ENCODE measurements at regions not wholly inside any gene's neighbourhood (a gene's known extent, or its start where the extent isn't known, plus 50 kb on each side); places are given as distances from the start of the nearest gene placed in this dataset.
"Not testable (repeated sequence)": the region's sequence is repeated elsewhere in the genome, so short reads cannot be mapped to it uniquely, and the experiment has no call there.

GRCh38 chr6:86609549-86610388 is 327.6 kb upstream of the HTR1E start:
- no peak for DNase-seq

- DNase-seq = not testable (repeated sequence)
These were observed 334.0 kb upstream of the HTR1E start for GRCh38 chr6:86603364-86603763.

- not testable (repeated sequence) for DNase-seq
These were observed 335.2 kb upstream of the HTR1E start for GRCh38 chr6:86602093-86602492.

- not testable (repeated sequence) for DNase-seq
These were observed 338.4 kb upstream of the HTR1E start for GRCh38 chr6:86598969-86599368.

GRCh38 chr6:86595641-86596040 is 341.7 kb upstream of the HTR1E start:
- DNase-seq = peak; percentile 3 to 5

- DNase-seq = no peak
These were observed 351.1 kb upstream of the HTR1E start for GRCh38 chr6:86586195-86586594.

- no peak for DNase-seq
These were observed 355.5 kb upstream of the HTR1E start for GRCh38 chr6:86581833-86582232.

- DNase-seq = no peak
These were observed 374.1 kb upstream of the HTR1E start for GRCh38 chr6:86563197-86563596.

- DNase-seq = no peak
These were observed 379.0 kb upstream of the HTR1E start for GRCh38 chr6:86558318-86558717.

GRCh38 chr6:86537292-86537861 is 400.0 kb upstream of the HTR1E start:
- no peak for DNase-seq

GRCh38 chr6:86536121-86536520 is 401.2 kb upstream of the HTR1E start:
- no peak for DNase-seq

GRCh38 chr6:86535100-86535499 is 402.2 kb upstream of the HTR1E start:
- peak; percentile 67 to 71 for DNase-seq

- DNase-seq = no peak
These were observed 407.7 kb upstream of the HTR1E start for GRCh38 chr6:86529635-86530034.

GRCh38 chr6:86526238-86526637 is 411.1 kb upstream of the HTR1E start:
- no peak for DNase-seq

GRCh38 chr6:86516087-86516486 is 421.2 kb upstream of the HTR1E start:
- no peak for DNase-seq

GRCh38 chr6:86511962-86512361 is 425.4 kb upstream of the HTR1E start:
- DNase-seq = no peak

- DNase-seq = no peak
These were observed 429.1 kb upstream of the HTR1E start for GRCh38 chr6:86508230-86508629.

- DNase-seq = no peak
These were observed 434.8 kb upstream of the HTR1E start for GRCh38 chr6:86502497-86502896.

GRCh38 chr6:86500035-86500434 is 437.3 kb upstream of the HTR1E start:
- no peak for DNase-seq

GRCh38 chr6:86489042-86489441 is 448.3 kb upstream of the HTR1E start:
- DNase-seq = not testable (repeated sequence)

- DNase-seq = no peak
These were observed 449.6 kb upstream of the HTR1E start for GRCh38 chr6:86487660-86488221.

- DNase-seq = not testable (repeated sequence)
These were observed 459.0 kb upstream of the HTR1E start for GRCh38 chr6:86478316-86478715.

GRCh38 chr6:86477500-86478148 is 459.7 kb upstream of the HTR1E start:
- peak in 1 of 2 donors; percentile 10 for DNase-seq

All from right lung (tissue), 2 donors.